ENCODE measurements at regions not wholly inside any gene's neighbourhood (a gene's known extent, or its start where the extent isn't known, plus 50 kb on each side); places are given as distances from the start of the nearest gene placed in this dataset.
"Not testable (repeated sequence)": the region's sequence is repeated elsewhere in the genome, so short reads cannot be mapped to it uniquely, and the experiment has no call there.

DNA sequence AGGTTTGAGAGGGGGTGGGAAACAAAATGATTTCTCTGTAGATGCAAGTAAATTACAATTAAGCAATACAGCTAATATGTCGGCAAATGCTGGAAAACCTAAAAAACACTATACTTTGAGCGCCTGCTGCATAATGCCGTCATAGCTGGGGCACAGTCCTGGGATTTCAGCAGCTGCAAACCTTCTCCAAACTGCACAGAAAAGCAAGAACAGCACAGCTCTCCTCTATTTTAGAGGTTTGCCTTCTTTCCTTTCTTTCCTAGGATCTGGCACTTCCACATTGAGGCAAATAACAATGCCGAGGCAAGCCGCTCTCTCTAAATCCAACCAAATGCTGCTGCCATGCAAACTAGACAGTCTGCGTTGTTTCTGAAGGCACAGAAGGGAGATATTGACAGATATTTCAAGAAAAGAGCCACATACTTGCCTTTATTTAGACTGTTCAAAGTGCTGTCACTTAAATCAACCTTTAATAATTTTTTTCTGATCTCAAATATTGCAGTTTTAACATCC is 287.1 kb upstream of the G2E3 start:
- DNase-seq, result no peak

DNA sequence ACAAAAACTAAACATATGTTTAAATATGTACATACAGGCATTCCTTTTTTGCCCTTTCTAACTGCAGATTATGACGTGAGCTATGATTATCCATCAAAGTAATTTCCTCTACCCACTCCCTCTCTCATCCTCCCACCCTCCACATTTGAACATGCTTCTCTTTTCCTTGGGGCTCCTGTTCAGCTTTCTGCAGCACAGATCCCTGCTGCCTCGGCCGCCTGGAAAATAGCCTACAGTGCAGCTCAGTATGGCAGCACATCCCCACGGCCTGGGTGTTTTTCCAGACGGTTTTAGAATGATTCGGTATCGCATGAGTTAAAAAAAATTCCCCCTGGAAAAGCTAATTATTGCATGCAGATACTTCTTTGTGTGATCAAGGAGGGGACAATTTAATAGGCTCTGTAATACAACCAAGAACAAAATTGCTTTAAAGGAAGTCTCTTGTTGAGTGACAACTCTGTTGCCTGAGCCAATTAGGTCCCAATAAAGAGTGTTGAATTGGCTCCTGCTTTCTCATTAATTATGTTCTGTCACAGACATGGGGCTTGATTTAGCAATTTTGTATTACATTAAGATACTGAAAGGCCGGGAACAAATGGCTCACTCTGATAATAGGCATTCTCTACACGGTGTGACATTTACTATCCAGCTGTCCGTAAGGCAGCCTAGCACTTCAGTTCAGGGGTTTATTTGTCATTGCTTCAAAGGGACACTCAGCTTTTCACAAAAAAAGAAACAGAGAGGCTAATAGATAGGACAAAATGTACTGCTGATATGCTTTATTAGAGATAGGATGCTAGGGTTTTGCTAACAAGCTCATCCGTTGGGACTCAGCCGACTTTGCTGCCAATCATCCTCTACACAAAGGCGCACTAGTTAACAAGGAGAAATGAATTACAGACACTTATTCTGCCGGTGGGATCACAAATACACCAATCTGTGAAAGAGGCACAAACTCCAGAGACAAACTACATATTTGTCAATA is 285.8 kb upstream of the G2E3 start:
- peak; percentile 5 for DNase-seq

DNA sequence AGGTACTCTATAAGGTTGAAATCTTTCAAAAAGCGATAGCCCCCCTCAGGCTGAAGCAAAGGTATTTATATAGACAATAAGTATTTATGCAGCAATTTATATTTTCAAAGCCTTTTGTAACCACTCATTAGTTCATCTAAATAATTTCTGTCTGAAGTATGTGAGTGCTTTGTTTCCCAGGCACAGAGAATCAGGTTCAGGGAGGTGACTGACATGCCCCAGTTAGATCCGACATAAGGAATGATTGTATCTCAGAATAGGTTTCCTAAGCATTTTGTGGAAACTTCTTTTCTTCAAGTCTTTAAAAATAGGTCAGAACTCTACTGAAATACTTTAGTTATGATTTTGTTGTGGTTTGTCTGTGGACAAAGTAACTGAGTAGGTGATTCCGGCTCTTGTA is 283.4 kb upstream of the G2E3 start:
- no peak for DNase-seq

DNA sequence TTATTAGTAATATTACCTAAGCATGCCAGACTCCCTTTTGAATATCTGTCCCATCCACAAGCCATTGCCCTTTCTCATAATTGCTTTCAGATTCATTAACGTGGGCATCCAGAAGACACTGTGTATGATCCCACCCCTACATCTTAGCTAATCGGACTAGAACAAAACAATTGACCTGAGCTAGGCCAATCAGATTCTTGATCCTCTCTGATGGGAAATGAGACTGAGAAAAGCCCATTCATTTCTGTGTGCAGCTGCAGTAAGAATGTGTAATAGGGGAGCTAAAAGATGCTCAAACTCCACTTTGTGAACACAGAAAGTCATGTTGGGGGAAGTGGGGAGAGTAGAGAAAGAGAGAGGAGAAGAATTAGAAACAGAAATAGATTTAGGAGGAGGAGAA is 281.7 kb upstream of the G2E3 start:
- DNase-seq, result no peak

DNA sequence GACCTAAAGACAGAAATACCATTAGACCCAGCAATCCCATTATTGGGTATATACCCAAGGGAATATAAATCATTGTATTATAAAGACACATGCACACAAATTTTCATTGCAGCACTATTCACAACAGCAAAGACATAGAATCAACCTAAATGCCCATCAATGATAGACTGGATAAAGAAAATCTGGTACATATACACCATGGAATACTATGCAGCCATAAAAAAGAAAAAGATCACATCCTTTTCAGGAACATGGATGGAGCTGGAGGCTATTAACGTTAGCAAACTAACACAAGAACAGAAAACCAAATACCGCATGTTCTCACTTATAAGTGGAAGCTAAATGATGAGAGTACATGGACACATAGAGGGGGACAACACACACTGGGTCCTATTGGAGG is 280.1 kb upstream of the G2E3 start:
- not testable (repeated sequence) for DNase-seq

DNA sequence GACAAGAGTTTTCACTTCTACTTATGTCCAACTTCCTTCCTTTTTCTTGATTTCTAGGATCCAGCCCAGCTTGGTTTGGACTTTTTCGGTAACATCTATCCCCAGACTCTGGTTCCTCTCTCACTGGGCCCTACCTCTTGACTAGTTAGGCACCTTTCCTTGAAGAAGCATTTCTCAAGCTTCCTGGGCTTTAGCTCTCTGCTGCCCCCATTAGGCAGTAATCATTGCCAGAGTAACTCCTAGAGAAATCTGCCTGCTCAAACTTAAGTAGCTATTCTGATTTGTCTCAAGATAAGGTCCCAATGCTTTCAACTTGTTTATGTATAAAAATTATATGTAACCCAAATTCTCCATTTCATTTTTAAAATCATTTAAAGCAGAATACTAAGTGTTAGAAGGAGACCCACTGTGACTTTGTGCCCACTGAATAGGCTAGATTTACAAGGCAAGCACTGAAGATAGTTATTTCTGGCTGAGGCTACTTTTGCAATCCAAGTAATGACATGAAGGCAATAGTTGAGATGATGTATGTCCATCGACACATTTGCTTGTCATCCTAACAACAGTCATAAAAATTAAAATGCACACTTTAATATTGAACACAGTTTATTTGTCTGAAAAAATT is 275.0 kb upstream of the G2E3 start:
- no peak for DNase-seq

DNA sequence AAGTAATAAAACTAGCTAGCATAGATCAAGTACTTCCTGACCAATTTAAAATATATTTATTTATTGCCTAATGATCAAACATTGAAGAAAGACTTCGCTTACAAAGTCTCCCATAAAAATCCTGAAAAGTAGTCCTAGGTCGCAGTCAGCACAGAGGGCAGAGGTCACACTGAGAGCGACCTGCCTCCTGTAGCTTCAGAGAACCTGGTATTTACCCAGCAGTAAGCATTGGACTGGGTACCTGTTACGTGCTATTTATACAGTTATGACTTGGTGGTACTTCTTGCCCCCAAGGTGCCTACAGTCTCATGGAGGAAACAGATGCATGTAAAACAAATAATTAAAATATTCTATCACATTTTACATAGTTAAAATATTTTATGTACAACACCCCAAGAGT is 274.1 kb upstream of the G2E3 start:
- DNase-seq, result no peak

DNA sequence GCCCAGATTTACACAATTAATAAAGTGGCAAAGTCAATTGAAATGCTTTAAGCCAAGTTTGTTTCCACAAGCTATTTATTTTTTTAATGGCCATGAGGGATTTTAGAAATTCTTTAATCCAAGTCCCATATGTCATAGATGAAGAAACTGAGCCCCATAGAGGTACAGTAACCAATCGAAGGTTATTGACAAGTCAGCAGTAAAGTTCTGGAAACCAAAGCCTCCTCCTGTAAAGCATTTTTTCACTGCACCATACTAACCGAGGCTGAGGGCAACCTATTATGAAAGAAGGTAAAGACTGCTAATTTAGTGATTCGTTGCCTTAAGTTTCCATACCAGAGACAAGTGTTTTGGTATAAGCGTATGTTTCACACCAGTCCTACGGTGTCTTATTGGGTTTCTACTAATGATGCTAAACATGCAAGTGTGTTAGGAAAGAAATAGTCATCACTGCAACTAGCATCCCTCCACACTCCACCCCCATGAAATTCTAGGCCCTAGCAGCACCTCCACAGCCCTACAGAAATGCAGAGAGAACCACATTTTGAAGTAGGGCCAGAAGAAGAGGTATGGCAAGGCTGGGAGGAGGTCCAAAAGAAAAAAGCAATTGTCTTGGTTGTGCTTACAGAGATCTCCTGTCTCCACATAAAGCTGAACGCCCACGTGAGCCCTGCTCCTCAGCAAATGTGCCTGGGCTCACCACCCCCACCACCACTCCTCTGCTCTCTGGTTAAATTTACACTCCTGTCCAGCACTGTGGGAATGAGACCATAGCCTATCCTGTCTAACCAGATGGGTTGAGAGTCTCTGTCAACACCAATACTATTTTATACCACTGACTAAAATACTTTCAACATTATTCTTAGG is 271.1 kb upstream of the G2E3 start:
- DNase-seq, result no peak

DNA sequence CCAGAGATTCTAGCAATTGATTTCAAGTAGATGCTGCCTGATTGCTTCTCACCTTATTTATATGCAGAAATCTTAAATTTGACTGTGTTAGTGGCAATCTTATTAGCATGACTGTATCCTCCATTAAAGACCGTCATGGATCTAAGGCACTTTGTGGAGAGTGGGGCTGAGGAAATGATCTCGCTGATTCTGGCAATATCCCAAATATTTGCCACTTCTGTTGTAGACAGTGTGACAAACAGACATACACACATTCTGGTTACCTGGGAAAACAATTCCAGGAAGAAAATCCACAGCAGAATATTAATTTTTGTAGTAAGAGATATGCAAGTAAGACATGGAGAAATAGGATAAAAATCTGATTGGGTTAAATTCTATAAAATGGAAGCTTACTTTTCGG is 269.0 kb upstream of the G2E3 start:
- no peak for DNase-seq

DNA sequence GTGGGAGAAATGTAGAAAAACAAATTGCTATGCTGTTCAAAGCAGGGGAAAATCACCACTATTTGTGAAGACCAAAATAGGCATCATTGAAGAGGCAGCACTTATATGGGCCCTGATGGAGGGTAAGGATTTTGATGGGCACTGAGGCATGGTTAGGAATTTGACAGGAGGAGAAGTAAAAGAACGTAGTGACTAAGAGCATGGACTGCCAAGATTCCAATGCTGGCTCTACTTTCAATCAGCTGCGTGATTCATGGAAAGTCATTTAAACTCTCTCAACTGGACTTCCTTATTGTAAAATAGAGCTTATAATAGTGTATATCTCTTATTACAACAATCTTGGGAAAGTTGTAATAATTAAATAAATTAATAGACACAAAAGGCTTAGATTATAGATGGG is 267.7 kb upstream of the G2E3 start:
- DNase-seq, result no peak

DNA sequence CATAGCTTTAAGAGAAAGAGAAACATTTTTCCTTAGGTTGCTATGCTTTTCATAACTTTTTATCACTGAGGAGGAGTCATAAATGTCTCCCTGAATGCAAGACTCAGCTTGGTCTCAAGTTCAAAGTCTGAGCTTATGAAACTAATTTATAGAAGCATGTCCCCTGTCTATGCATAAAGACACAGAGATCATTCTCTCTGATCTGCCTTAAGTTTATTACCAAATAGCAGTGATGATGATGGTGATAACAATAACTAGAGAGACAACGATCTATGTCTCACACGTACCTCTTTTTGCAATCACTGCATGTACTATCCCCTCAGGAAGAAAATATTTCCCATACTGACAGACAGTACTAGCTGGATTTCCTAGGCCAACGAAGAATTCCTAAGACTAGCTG is 266.4 kb upstream of the G2E3 start:
- DNase-seq, result no peak

DNA sequence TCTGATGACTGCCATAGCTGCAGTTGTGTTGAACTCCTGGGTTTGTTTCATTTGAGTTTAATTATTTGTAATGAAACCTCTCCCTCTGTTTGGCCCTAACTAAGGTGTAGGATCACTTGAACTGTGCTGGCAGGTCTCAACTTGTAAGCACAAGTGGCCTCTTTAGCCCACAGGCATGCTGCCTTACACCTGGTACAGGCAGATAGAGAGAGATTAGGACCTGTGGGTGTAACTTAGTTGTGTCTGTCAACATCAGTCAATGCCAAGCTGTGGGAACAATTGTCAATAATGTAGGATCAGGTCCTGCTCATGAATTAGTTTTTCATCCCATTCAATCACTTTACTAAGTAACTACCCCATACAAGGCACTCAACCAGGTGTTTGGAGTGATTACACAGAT is 263.0 kb upstream of the G2E3 start:
- DNase-seq, result peak; percentile 89

DNA sequence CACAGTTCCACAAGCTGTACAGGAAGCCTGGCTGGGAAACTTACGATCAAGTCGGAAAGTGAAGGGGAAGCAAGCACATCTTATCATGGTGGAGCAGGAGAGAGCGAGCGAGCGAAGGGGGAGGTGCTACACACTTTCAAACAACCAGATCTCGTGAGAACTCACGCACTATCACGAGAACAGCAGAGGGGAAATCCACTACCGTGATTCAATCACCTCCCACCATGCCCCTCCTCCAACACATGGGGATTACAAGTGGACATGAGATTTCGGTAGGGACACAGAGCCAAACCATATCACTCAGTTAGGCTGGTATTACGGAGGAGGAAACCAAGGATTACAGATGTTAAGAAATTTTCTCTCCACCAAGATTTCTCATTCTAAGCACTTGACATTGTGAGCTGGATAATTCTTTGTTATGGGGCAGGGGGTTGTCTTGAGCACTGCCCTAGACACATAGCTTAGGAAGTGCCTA is 262.0 kb upstream of the G2E3 start:
- peak; percentile 59 for DNase-seq

DNA sequence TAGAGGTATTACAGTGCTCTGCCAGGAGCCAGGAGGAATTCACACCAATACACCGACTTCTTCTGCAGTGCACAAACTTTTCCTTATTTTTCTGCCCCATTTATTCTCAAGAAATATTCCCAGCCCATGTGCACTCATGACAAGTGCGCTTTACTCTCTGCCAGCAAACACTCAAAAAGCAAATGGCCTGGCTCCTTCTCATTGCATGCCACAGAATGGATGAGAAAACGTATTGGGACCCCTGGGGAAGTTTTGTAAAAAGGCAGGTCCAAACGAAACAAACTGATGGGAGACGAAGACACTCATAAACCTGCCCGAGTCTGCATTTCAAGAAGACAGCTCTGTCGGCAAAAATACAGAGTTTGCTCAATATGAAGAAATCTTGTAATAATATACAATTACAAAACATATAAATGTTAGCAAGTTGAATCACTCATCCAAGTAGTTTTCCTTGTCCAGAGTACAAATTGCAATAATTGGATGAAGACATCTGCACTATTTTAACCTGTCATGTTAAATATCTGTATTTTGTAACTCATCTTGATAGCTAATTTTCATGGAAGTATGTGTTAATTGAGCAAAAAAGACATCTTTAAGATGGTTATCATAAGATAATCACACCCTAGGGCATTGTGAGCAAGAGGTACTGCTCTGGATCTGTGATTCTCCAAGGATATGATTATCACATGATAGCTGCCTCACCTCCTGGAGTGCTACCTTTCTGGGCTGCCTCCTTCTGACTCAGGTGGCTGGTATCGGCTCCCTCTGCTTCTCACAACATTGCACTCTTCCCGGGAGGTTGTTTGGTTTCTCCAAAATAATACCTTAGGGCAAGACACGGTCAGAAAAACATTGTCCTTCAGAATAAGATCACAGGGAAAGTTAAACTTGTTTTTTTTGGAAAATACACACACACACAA is 260.8 kb upstream of the G2E3 start:
- peak; percentile 78 for DNase-seq

DNA sequence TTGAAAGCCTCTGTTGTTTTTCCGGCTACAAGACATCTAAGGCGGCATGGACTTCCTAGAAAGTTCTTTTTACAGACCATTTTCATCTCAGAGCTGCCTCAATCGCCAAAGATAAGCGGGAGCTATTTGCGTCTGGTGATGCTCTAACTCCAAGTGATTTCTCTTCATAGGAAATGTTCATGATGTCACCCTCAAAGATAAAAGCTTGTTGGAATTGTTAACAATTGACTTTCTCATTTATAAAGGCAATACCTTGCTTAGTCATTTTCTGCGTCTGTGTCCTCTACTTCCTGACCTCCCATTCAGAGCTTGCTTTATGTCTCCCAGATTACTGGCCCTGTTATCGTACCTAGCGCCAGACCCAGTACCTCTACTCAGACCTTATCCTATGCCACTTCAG is 259.0 kb upstream of the G2E3 start:
- no peak for DNase-seq

DNA sequence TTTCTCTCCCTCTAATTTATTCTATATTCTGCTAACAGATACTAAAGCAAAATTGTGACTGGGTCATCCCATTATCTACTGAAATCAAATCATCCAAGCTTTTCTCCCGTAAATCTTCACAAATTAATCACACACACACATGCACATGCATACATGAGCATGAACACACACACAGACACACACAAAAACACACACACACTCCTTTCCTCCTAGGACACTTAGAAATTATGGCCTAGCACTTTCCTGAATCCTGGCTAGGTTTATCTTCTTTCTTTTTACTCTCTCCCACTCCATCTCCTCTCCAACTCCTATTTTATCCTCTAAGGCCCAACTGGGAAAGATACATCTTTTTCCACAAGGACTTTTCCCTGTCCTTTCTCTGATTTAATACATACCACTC is 255.6 kb upstream of the G2E3 start:
- DNase-seq, result no peak

DNA sequence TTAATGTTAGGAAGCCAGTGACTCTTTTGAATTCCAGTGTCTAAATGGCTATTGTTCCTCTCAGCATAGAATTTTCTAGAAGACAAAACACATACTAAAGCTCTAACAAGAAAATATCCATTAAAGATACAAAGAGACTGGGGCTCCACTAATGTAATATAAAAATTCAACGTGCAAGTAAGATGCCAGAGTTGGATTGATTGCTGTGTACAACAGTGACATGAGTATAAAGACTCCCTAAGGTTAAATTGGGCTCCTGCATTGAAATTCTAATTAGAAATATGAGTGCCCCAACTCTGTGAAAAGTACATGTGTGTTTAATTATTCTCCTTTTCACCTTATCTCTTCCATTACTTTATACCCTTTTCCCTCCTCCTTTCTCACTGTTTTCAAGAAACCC is 253.6 kb upstream of the G2E3 start:
- no peak for DNase-seq

DNA sequence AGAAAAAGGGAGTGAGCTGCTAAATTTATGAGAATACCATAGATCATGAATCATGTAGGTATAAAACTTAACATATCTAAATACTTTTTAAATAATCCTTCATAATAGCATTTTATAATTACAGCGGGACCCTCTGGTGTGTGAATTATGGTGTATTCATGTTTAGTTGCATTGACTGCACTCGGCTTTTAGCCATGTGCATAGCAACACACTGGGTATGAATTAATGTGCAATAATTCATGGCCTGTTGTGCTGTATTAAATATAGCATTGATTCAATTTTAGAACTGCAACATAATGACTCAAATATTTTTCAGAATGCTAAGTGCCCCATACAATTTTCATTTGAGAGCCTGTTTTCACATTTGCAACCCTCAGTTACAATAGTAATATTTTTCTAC is 249.6 kb upstream of the G2E3 start:
- no peak for DNase-seq

DNA sequence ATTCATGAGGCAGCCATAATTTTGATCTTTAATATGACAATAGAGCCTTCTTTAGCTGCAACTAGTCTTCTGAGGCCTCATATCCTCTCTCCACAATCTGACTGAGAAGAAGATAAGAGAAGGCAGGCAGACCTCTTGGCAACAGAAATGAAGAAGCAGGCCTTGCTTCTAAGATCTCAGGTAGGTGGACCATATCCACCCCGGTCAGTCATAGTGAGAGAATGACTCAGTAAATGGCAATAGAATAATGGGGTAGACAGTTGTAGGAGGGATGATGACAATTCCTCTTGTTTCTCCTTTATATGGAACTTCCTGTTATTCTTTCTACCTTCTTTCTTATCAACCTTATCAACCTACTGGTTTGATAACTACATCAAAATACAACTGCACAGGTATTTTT is 246.7 kb upstream of the G2E3 start:
- no peak for DNase-seq

DNA sequence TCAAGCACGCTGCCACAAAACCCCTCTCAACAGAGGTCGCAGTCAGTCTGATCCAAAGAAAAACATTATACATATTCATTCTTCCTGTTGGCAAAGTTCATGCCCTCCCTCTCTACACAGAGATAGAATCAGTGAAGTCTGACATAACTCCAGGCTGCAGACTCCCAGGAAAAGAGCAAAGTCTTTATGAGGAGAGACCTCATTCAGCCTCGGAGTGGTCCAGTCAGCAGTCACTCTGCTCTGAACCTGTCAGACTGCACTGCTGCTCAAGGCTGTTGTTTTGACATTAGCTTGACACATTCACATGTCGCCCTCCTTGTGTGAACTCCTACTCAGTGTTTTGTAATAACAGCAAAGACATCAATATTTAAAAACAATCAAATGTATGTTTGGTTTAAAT is 241.2 kb upstream of the G2E3 start:
- no peak for DNase-seq

DNA sequence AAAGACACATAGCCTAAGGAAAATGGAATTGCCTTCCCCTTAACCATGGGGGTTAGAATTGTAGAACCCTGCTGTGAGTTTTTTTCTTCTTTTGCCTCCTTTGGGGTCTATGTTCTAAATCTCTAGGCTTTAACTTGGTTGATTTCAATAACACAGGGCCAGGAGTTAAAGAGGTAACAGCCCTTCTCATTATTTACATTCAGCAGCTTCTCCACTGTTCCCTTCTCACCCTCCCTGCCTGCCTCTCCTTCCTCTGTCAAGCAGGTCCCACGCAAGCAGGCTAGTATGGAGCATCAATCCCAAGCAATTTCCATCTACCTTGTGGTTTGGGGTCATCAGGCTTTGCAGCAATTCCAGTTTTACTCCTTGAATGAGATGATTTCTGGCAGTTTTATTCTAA is 236.1 kb upstream of the G2E3 start:
- DNase-seq, result no peak

DNA sequence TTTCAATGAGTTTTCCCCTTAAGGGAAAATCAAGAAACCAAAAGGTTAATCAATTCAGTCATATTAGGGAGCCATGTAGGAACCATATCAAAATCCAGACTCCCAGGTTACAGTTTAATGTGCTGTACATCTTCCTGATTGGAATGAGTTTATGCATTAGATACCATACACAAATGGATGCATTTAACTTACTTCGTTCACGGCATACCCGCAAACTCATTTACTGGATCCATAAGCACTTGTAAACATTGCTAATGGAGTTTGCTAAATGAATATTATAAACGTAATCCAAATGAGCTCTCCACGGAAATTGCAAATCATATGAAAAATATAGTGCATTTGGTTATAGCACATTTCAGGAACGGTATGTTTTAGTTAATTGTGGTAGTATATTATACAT is 228.9 kb upstream of the G2E3 start:
- DNase-seq, result no peak

Measured in NCI-H345 (cell line).